ENCODE measurements at regions not wholly inside any gene's neighbourhood (a gene's known extent, or its start where the extent isn't known, plus 50 kb on each side); places are given as distances from the start of the nearest gene placed in this dataset.

GRCh38 chr9:85246541-85246940 is 495.2 kb downstream of the AGTPBP1 start:
- H3K27ac ChIP-seq: no peak overlapping the region
- DNase-seq: no peak
- no peaks in the 10 kb centered on the region for H3K36me3 ChIP-seq
- intact Hi-C loops (cut with DNase I; ENCODE audit: low total_unique reads) (no loop called here), in situ Hi-C loops (cut with MboI; ENCODE audit: low pct_ligation_motif_present in 1 of 4, low pct_unique_long_range_greater_than_20kb in 1 of 4, low sequenced_read_pairs in 3 of 4) (no loop called here)
- no peaks in the 10 kb centered on the region for H3K27me3 ChIP-seq
- WGBS, 2 donors (ENCODE audit: low coverage in 1 of 2): 66% methylated on average over 7 of the region's 7 CpGs; no CpG with 5 or more reads in 1 of the 2 donors
- H3K9me3 ChIP-seq: no peaks in the 10 kb centered on the region
- H3K4me1 ChIP-seq: no peaks in the 10 kb centered on the region
- H3K4me3 ChIP-seq: no peak overlapping the region
- TF ChIP-seq, protein P1, sequence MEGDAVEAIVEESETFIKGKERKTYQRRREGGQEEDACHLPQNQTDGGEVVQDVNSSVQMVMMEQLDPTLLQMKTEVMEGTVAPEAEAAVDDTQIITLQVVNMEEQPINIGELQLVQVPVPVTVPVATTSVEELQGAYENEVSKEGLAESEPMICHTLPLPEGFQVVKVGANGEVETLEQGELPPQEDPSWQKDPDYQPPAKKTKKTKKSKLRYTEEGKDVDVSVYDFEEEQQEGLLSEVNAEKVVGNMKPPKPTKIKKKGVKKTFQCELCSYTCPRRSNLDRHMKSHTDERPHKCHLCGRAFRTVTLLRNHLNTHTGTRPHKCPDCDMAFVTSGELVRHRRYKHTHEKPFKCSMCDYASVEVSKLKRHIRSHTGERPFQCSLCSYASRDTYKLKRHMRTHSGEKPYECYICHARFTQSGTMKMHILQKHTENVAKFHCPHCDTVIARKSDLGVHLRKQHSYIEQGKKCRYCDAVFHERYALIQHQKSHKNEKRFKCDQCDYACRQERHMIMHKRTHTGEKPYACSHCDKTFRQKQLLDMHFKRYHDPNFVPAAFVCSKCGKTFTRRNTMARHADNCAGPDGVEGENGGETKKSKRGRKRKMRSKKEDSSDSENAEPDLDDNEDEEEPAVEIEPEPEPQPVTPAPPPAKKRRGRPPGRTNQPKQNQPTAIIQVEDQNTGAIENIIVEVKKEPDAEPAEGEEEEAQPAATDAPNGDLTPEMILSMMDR (IDR thresholded peaks at IDR 0.05): no peak
- TF ChIP-seq EP300 (IDR thresholded peaks at IDR 0.05; ENCODE audit: low read depth) (no peak), POLR2A (IDR thresholded peaks at IDR 0.05) (no peak), POLR2AphosphoS5 (IDR thresholded peaks at IDR 0.05) (no peak)

DNA sequence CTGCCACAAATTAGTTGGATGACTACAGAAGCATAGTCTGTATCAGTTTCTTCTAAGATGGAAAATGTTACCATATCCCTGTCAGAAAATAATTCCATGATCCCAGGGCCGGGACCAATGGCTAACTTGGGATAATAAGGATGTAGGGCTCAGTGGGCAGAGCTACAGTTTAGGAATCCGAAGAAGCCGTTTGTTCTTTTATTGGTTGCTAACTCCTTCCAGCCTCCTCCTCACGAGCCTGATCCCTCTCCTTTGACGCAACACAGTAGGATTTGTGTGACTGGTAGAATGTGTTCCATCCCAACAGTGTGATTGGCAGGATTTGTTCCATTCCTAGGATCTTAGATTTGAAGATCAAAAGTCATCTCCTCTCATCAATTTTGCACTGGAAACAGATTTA is 496.9 kb downstream of the AGTPBP1 start:
- no peak for TF ChIP-seq POLR2AphosphoS5 (IDR thresholded peaks at IDR 0.05)
- no peak for TF ChIP-seq EP300 (IDR thresholded peaks at IDR 0.05; ENCODE audit: low read depth)
- TF ChIP-seq, protein P1 (IDR thresholded peaks at IDR 0.05): no peak
- TF ChIP-seq POLR2A (IDR thresholded peaks at IDR 0.05): no peak
- Histone ChIP-seq H3K4me3 (no peak overlapping the region), H3K27me3 (no peaks in the 10 kb centered on the region), H3K36me3 (no peaks in the 10 kb centered on the region), H3K9me3 (peaks cover 0 to 3% of the 10 kb centered on the region in 2 donors), H3K4me1 (no peaks in the 10 kb centered on the region), H3K27ac (no peak overlapping the region)
- WGBS, 2 donors (ENCODE audit: low coverage in 1 of 2): 58 to 63% methylated on average over 2 to 5 of the region's 5 CpGs
- intact Hi-C loops (cut with DNase I; ENCODE audit: low total_unique reads): no loop called here
- in situ Hi-C loops (cut with MboI; ENCODE audit: low pct_ligation_motif_present in 1 of 4, low pct_unique_long_range_greater_than_20kb in 1 of 4, low sequenced_read_pairs in 3 of 4): no loop called here
- no peak for DNase-seq

DNA sequence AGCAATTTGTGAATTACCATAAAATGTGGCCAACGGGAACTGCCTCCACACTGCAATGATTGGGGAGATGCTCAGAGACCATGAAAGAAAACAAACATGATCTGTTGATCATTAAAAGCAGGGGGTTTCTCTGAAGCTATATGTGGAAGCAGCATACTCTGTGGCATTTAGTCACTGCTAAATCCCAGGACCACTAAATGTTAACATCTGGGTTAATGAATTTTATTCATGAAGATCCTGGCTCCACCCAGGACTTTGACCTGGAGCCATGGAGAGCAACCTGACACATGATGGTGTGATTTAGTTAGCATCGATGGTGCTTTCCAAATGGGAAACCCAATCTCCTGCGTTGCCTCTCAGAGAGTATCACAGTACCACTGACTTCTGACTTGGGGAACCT is 497.8 kb downstream of the AGTPBP1 start:
- no peaks in the 10 kb centered on the region for H3K4me1 ChIP-seq
- no peaks in the 10 kb centered on the region for H3K36me3 ChIP-seq
- no peaks in the 10 kb centered on the region for H3K27me3 ChIP-seq
- 70 to 100% methylated on average over 1 to 3 of the region's 3 CpGs for WGBS, 2 donors (ENCODE audit: low coverage in 1 of 2)
- no peak overlapping the region for H3K27ac ChIP-seq
- H3K9me3 ChIP-seq: peaks cover 0 to 3% of the 10 kb centered on the region in 2 donors
- intact Hi-C loops (cut with DNase I; ENCODE audit: low total_unique reads): no loop called here
- in situ Hi-C loops (cut with MboI; ENCODE audit: low pct_ligation_motif_present in 1 of 4, low pct_unique_long_range_greater_than_20kb in 1 of 4, low sequenced_read_pairs in 3 of 4): no loop called here
- no peak overlapping the region for H3K4me3 ChIP-seq
- DNase-seq: no peak
- TF ChIP-seq POLR2A (IDR thresholded peaks at IDR 0.05) (no peak), EP300 (IDR thresholded peaks at IDR 0.05; ENCODE audit: low read depth) (no peak), POLR2AphosphoS5 (IDR thresholded peaks at IDR 0.05) (no peak)
- TF ChIP-seq, protein P1 (IDR thresholded peaks at IDR 0.05): no peak

- in situ Hi-C loops (cut with MboI; ENCODE audit: low pct_ligation_motif_present in 1 of 4, low pct_unique_long_range_greater_than_20kb in 1 of 4, low sequenced_read_pairs in 3 of 4): no loop called here
- no peaks in the 10 kb centered on the region for H3K36me3 ChIP-seq
These were observed 504.3 kb downstream of the AGTPBP1 start for GRCh38 chr9:85237478-85237877.

GRCh38 chr9:85230081-85230480 is 511.7 kb downstream of the AGTPBP1 start:
- no peaks in the 10 kb centered on the region for H3K4me1 ChIP-seq
- WGBS, 2 donors (ENCODE audit: low coverage in 1 of 2): 81% methylated on average over 4 of the region's 4 CpGs; no CpG with 5 or more reads in 1 of the 2 donors
- DNase-seq: no peak
- no peaks in the 10 kb centered on the region for H3K27me3 ChIP-seq
- no peak overlapping the region for H3K27ac ChIP-seq
- intact Hi-C loops (cut with DNase I; ENCODE audit: low total_unique reads) (no loop called here), in situ Hi-C loops (cut with MboI; ENCODE audit: low pct_ligation_motif_present in 1 of 4, low pct_unique_long_range_greater_than_20kb in 1 of 4, low sequenced_read_pairs in 3 of 4) (no loop called here)
- H3K4me3 ChIP-seq: no peak overlapping the region
- no peaks in the 10 kb centered on the region for H3K36me3 ChIP-seq
- no peaks in the 10 kb centered on the region for H3K9me3 ChIP-seq
- no peak for TF ChIP-seq POLR2A (IDR thresholded peaks at IDR 0.05)
- TF ChIP-seq EP300 (IDR thresholded peaks at IDR 0.05; ENCODE audit: low read depth): no peak

More at GRCh38 chr9:85237478-85237877, 504.3 kb downstream of the AGTPBP1 start:
- TF ChIP-seq EP300 (IDR thresholded peaks at IDR 0.05; ENCODE audit: low read depth): no peak
- peaks cover 0 to 3% of the 10 kb centered on the region in 2 donors for H3K9me3 ChIP-seq
- H3K27me3 ChIP-seq: no peaks in the 10 kb centered on the region
- no peaks in the 10 kb centered on the region for H3K4me1 ChIP-seq
- intact Hi-C loops (cut with DNase I; ENCODE audit: low total_unique reads): no loop called here
- no peak overlapping the region for H3K27ac ChIP-seq
- no peak for DNase-seq
- no peak overlapping the region for H3K4me3 ChIP-seq
- 13 to 17% methylated on average over 1 of the region's 1 CpG for WGBS, 2 donors (ENCODE audit: low coverage in 1 of 2)

Data from transverse colon (tissue), 4 donors.